NCI-H187 (cell line): ENCODE measurements at regions not wholly inside any gene's neighbourhood (a gene's known extent, or its start where the extent isn't known, plus 50 kb on each side); places are given as distances from the start of the nearest gene placed in this dataset.

ENCODE experiments used
- DNase-seq, 2 experiments: peaks; one replicate each; lab custom pipeline; 2025; lab: John Stamatoyannopoulos, UW

DNA sequence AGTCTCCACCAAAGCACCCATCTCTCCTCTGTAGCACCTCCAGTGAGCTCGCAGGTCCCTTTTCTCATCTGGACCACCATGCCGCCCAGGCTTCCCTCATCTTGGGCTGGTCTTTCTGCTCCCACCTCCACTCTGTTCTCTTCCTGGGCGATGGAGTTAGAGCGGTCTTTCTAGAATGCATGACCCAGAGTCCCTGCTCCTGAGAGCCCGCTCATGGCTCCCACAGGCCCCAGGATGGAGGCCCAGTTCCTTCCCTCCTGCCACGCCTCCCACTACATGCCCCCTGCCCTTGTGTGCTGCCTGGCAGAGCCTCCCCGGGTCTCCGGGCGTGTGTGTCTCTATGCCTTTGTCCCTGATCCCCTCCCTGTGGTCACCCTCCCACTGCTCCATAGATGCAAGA, 100.7 kb upstream of the RTL1 start:
- no peak for DNase-seq

DNA sequence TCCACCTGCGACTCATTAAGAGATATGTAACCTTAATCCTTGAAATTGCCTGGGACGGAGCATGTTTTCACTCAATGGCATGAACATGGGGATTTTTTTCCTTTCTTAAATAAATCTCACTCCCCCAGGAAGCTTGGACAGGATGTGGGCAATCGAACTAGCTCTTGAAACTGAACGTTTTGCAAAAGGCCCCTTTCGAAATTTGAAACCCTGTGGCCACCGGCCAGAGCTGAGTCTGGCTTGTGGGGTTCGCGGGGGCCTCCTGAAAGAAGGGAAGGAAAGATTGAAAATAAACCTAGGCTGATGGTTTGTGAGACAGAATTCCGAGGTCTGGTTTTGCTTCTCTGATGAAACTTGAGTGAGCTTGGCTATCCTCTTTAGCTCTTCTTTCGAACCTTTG, 101.4 kb upstream of the RTL1 start:
- DNase-seq: no peak

DNA sequence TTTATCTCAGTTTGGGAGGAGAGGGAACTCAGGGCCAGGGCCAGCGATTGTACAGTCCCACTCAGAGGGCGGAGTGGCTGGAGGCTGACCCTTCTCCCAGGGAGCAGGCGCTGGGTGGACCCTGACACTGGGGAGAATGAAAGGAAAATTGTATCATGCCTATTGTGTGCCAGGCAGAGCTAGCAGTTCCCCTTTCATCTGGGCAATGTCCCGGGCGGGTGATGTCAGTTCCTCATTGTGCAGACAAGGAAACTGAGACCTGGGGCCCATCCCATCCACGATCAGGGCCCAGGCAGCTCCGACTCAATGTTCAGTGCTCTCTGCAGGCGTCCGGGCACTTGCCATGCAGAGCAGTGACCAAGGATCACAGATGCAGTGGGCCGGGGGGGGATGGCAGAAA, 101.9 kb upstream of the RTL1 start:
- DNase-seq: no peak

DNA sequence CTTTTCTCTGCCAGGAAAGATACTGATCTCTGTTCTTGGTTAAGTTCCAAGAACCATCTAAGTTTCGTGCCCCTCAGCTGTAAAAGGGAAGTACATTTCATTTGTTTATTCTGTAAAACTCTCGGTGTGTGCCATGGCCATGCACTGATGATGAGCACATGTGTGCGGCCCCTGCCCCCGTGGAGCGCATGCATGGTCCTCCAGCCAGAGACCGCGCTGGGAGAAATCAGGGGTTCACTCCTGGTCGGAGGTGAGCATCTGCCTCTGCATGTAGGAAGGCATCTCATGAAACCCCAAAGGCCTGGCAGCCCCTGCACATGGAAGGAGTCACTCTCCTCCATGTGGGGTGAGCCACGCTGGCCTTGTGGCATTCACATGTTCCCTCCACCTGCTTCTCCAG, 102.5 kb upstream of the RTL1 start:
- no peak for DNase-seq

DNA sequence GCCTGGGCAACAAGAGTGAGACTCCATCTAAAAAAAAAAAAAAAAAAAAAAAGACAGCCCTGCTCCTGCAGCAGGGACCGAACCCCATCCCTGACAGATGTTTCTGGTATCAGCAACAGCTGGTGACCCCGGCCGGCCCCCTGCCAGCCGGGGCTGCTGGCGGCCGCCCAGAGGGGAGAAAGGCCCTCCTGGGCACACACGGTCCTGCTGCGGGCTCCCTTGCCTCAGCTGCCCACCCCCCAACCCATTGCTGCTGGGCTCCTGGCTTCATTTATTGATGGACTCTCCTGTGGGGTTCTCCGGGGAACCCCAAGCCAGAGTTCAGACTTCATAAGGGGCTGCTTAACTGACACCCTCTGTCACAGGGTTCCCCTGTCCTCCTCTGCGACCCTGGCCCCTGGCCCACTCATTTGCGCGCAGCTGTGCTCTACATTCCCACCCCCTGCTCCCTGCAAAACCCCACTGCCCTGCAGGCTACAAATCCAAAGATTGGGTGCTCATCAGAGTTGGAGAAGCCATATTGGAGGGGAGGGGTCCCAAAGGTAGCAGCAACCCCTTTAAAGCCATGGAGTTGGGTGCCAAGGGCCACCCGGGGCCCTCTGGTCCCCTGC, 103.6 kb upstream of the RTL1 start:
- DNase-seq: no peak

DNA sequence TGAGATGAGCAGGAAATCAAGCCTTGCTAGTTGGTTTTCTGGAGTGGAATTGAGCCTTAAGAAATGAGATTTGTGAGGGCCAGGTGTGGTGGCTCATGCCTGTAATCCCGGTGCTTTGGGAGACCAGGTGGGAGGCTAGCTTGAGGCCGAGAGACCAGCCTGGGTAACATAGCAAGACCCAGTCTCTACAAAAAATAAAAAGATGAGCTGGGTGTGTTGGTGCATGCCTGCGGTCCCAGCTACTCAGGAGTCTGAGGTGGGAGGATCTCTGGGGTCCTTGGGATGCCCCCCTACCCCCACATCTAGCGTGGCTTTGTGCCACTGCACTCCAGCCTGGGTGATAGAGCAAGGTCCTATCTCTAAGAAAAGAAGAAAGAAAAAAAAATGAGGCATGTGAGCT, 104.2 kb upstream of the RTL1 start:
- no peak for DNase-seq

DNA sequence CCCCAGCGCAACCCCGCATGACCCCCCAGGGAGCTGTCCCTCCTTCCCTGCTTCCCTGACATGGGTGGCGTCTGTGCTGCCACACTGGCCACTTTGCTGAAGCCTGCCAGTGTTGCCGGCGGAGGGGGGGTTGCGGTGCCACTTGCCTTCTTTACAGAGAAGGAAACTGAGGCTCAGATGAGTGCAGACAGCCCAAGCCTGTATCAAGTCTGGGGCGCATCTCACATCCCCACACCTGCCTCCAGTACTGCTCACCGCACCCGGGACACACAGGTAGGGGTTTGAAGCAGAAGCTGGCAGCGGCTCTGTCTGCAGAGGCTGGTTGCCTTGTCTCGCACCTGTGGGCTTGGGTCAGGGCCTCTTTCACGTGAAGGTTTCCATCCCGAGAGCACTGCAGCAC, 104.7 kb upstream of the RTL1 start:
- no peak for DNase-seq

DNA sequence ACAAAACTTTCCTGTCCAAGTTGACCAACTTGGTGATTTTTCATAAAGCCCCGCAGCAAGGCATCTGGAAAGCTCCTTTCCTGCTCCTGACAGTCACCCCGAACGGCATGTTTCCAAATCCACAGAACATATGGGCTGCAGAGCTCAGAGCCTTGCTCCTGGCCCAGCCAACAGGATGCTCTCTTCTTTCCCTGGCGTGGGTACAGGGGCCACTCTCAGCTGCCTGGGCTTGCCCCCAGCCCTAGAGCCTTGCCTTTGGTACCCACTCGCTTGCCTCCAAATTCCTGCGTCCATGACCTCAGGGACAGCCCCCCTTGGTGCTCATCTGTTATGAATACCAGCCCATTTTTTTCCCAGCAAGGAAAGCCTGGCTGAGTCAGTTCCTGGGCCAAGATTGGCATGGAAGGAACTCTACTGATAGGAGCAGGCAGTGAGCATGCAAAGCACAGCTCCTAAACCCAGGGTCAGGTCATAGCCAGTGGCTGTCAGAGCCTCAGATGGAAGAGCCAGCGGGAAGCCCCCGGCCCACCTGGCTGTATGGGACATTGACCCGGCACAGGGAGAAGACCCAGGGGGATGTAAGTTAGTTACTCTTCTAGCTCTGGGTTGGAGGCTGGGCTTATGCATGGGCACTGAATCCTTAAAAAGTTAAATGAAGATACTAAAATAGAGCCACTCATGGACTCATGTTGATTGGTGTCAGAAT, 105.3 kb upstream of the RTL1 start:
- DNase-seq: no peak

DNA sequence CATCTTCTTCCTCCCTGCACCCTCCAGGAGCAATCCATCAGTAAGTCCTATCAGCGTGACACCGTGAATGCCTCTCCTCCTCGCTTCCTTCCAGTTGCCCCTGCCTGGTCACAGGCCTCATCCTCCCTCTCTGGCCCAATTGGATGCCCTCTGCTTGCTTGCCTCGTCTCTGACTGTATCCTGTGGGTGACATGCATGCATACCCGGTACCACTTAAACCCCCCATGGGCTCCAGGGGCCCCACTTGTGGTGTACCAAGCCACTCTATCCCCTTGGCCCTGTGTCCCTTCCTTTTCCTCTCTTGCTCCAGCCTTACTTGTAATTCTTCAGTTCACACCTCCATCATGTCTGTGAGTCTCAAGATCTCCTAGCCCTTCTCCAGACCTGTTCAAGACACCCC, 106.0 kb upstream of the RTL1 start:
- no peak for DNase-seq

DNA sequence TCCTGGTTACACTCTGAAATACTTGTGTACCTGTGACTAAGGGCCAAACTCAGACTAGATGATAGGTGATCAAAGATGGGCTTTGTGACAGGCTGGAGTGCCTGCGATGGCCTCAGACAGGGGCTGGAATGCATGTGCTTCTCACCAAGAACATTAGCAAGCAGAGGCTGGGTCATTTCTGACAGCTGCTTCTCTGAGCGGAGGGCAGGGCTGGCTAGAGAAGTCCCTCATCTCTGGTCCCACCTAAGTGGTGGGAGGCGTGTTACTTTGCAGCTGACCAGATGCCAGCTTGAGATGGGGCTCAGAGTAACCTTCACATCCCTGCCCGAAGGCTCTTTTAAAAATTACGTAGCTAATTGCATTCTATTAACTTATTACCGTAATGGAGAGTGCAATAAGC, 106.8 kb upstream of the RTL1 start:
- DNase-seq: no peak

DNA sequence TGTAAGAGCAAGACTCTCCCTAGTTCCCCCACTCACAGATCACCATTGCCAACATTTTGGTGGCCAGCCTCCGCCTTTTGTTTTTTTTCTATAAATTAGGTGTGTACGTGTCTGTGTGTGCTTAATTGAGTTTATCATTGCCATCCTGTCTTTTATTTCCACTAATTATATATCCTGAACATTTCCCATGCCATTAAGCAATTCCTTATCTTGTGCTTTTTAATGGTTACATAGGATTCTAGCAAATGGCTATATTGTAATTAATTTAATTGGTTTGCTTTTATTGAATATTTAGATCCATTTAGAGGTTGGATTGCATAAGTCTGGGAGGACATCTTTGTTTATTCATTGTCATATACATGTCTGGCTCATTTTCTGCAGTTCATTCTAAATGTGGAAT, 107.3 kb upstream of the RTL1 start:
- DNase-seq: no peak

DNA sequence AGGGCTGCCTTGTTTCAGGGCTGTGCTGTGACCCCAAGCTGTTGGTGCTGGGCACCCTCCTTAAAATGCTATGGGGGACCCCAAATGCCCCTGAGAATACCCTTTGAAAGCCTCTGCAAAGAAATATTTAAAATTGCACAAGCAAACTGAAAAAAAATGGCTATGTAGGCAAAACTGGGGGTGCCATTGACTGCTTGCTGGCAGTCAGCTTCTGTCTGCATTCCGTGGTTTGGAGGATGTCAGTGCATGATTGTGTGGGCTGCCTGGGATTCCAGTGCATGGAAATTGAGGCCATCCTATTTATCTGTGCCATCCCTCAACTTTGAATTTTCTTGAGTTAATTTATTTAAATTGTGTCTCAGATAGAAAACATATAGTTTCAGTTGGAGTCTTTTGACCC, 113.7 kb upstream of the RTL1 start:
- DNase-seq: no peak

DNA sequence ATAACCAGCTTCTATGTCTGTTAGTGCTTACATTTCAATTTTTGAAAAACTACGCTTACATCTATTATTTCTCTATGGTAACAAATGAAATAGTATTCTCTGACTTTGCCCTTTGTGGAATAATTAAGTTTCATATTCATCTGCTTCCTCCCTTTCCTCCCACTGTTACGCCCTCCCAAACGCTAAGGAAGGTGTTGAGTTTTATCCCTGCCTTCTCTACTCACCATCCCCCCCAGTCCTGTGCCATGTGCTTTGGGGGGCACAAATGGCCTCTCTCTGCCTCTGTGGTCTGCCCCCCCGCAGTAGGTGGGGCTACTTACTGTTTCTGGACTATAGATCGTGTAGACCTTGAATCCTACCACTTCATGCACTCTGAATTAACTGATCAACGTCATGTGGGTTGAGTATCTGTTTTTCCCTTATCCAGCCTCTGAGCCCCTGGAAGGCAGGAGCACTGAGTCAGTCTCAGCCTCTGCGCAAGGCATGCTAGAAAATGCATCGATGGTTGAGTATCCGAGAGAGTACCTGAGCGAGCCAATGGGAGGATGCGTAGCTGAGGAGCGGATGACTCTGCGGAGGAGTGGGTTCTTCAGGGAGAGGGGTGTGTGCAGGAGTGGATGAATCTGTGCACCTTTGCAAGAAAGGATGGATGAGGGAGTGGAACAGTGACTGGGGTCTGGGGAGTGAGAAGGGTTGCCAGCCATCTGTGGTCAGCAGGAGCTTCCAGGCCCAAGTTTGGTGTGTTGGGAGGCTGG, 114.5 kb upstream of the RTL1 start:
- DNase-seq: no peak

DNA sequence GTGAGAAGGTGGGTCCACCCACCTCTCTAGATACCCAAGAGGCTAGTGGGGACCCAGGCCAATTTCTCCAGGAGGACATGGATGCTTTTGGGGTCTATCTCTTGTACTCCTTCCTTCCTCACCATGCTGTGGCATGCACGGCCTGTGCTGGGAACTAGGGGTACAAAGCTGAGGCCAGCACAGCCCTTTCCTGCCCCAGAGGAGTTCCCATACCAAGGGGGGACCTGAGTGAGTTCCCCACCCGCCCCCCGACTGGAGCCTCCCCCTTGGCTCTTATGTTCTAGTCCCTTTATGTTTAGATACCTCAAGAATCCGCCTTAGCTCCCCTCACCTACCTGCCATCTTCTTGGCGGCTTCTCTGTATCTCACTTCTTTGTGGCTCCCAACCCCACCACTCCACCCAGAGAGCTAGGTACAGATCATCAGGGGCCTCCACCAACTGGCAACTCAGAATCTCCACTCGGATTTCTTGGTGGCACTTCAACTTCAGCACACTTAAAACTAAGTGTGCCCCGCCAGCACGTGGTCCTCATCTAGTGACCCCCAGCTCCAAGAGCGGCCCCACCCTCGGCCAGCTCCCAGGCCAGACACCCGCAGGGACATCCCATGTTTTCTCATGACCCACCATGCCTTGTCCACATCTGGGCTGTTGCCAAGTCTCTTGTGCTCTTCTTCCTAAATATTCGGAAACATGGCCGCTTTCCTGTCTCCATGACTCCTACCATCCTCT, 115.2 kb upstream of the RTL1 start:
- no peak for DNase-seq

DNA sequence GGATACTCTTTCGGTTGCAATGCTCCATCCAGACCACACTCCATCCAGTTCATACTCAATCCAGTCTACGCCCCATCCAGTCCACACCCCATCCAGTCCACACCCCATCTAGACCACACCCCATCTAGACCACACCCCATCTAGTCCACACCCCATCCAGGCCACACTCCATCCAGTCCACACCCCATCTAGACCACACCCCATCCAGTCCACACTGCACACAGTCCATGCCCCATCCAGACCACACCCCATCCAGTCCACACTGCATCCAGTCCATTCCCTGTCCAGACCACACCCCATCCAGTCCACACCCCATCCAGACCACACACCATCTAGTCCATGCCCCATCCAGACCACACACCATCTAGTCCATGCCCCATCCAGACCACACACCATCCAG, 116.0 kb upstream of the RTL1 start:
- no peak for DNase-seq

DNA sequence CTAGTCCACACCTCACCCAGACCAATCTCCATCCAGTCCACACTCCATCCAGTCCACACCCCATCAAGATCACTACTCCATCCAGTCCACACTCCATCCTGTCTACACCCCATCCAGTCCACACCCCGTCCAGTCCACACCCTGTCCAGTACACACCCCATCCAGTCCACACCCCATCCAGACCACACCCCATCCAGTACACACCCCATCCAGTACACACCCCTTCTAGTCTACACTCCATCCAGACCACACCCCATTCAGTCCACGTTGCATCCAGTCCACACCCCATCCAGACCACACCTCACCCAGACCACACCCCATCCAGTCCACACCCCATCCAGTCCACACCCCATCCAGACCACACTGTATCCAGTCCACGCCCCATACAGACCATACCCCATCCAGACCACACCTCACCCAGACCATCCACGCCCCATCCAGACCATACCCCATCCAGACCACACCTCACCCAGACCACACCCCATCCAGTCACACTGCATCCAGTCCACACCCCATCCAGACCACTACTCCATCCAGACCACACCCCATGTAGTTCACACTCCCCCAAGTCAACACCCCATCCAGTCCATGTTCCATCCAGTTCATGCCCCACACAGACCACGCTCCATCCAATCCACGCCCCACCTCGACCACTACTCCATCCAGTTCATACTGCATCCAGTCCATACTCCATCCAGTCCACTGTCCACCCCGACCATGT, 116.6 kb upstream of the RTL1 start:
- DNase-seq: no peak

DNA sequence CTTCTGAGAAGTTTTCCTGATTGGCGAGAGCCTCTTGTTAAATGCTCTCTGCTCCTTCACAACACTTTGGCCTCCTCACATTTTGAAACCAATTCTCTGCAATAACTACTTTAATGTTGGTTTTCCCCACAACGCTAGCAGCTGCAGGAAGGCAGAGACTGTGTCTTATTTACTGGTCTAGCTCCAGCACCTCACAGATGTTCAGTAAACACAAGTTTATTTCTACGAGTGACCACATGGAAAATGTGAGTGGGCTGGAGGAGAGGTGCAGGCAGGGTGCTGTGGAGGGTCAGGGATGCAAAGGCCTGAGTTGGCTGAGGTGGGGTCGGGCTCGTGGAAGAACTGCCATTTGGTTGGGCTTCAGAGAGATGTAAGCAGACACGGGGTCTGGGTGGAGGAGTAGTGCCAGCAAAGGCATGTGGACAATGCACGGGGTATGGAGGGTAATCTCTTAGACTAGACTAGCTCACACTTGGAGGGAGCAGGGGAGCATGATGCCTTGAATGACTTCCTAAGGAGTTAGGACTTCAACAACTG, 117.4 kb upstream of the RTL1 start:
- DNase-seq: no peak

DNA sequence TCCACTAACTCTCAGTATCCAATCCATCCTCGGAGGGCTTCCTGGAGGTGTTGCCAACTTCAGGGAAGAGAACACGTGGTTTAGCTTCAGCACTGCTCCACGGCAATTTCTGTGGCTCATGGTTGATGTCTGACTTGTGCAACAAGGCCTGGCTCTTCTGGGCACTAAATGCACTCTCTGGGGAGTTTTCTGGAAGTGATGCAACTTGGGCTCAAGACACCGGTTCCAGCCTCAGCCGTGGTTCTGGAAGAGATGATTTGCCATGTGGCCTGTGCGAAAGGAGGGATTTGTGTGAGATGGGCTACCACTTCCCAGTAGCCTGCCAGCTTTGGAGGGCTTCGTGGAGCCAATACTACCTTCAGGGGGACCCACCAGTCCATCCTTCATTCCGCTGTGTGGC, 118.6 kb upstream of the RTL1 start:
- no peak for DNase-seq

DNA sequence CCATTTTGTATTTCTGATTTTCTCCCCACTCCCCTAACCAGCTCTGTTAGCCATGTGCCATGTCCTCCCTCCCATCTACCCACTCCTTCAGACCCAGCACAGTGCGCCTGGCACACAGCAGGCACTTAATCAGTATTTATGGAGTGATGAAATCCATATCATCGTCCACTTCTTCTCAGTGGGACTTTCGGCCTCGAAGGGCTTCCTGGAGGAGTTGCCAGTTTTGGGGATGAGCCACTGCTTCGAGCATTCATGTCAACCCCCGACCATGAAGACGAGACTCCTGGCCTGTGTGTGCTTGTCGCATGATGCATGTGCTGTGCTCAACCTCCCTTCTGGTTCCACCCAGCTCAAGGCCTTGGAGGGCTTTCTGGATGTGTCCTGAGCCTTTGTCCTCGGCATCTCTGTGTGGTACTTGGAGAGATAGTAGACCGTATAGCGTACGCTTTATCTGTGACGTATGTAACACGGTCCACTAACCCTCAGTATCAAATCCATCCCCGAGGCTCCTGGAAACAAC, 119.5 kb upstream of the RTL1 start:
- no peak for DNase-seq

DNA sequence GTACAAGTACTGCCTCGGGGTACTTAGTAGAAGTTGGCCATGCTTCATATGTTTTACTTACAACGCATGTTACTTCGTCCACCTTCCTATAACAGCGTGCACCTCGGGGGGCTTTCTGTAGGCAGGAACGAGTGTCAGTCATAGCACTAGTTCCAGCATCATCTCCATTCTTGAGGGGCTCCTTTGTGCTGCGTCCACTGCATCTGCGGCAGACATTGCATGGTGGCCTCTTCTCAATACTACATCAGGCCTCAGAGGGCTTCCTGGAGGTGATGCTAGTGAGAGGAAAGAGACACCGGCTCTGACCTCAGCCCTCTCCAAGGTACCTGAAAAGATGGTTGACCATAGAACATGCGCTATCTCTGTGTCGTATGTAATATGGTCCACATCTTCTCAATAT, 121.2 kb upstream of the RTL1 start:
- DNase-seq: no peak

DNA sequence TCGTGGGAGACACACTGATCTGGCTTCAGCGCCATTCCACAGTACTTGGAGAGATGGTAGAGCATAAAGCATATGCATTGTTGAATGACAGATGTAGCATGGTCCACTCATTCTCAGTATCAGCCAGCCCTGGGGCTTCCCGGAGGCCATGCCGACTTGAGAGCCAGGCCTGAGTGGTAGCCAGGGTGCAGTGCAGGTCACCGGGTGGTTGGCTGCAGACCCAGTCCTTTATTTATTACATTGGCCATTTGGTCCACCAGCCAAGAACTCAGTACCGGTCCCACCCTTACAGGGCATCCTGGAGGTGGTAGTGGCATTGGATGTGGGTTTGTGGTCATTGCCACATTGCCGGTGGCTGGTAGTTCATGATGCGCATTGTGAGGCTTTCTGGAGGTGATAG, 121.6 kb upstream of the RTL1 start:
- DNase-seq: no peak

DNA sequence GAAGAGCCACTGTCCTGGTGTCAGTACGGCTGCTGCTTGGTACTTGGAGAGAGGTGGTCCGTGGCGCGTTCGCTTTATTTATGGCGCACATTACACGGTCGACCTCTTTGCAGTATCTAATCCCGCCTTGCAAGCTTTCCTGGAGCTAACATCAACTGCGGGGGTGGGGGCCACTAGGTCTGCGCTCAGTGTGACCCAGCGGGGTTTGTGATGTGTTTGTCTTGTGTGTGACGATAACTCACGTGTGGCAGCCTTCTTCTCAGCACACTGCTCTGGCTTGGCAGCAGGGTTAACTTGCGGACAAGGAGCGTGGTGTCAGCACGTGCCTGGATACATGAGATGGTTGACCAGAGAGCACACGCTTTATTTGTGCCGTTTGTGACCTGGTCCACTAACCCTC, 122.2 kb upstream of the RTL1 start:
- no peak for DNase-seq
